HepG2 (cell line): ENCODE measurements at regions not wholly inside any gene's neighbourhood (a gene's known extent, or its start where the extent isn't known, plus 50 kb on each side); places are given as distances from the start of the nearest gene placed in this dataset.
"Not testable (repeated sequence)": the region's sequence is repeated elsewhere in the genome, so short reads cannot be mapped to it uniquely, and the experiment has no call there.

ENCODE experiments used
- ATAC-seq: fragments of 200-7000 bp; cut with Tn5 transposase; 3 replicates; pipeline ENCODE4 v1.9.1; 2020; ENCODE audit warnings: mild to moderate bottlenecking, moderate library complexity
- BruUV-seq: library from RNA; stranded (reverse); fragments of 400-500 nt; replicated peaks from 2 replicates; lab custom pipeline; 2021; lab: Mats Ljungman, UMichigan
- CTCF ChIA-PET: fragments of 300-600 bp; formaldehyde crosslinking; extraction: SDS; loops from one replicate; lab custom pipeline; 2021; ENCODE audit warnings: low total read pairs, inconsistent platforms, low intra/inter-chr PET ratio; lab: Yijun Ruan, JAX
- POLR2A ChIA-PET: fragments of 350-600 bp; sonication (Branson Sonifier 250); formaldehyde crosslinking; loops from one replicate; lab custom pipeline; 2020; ENCODE audit warnings: antibody characterized with exemption, inconsistent platforms; lab: Yijun Ruan, JAX
- DNase-seq: peaks from one replicate; pipeline ENCODE4 v3.0.0-alpha.2; 2015; ENCODE audit warnings: low spot score
- FAIRE-seq: peaks from 3 replicates; lab custom pipeline; 2011; peaks lifted over from hg19 to GRCh38; lab: Jason Lieb, UNC
- H2AFZ ChIP-seq: one replicate; pipeline ENCODE4 v1.6.1; 2011; ENCODE audit warnings: low read length, inconsistent platforms
- H3K27ac ChIP-seq: fragments of 300-600 bp; 3 replicates; pipeline ENCODE4 v1.8.0; 2011; ENCODE audit warnings: mixed run types, mild to moderate bottlenecking, mixed read lengths, low read length, inconsistent platforms; ENCODE audit not compliant: insufficient read depth; ENCODE audit errors: extremely low read length
- H3K27me3 ChIP-seq, 2 experiments: fragments of 200-600 bp in 1 of 2; 2 replicates in 1 of 2; 3 replicates in 1 of 2; pipeline versions ENCODE4 v1.6.0 to v1.8.0; 2011; ENCODE audit warnings: low read length in 2 of 2, mild to moderate bottlenecking in 2 of 2, moderate library complexity in 2 of 2, inconsistent platforms in 1 of 2; ENCODE audit not compliant: insufficient read depth in 2 of 2, control insufficient read depth in 1 of 2
- H3K36me3 ChIP-seq, 2 experiments: fragments of 200-600 bp in 1 of 2; replicated peaks in 1 of 2; 2 replicates in 1 of 2; 3 replicates in 1 of 2; pipeline versions ENCODE4 v1.5.1 to v1.8.0; 2011; ENCODE audit warnings: low read length in 2 of 2, inconsistent platforms in 1 of 2; ENCODE audit not compliant: insufficient read depth in 2 of 2, control insufficient read depth in 1 of 2
- H3K4me1 ChIP-seq: 2 replicates; pipeline ENCODE4 v1.5.1; 2012; ENCODE audit warnings: low read length, inconsistent platforms; ENCODE audit not compliant: insufficient read depth
- H3K4me2 ChIP-seq: 2 replicates; pipeline ENCODE4 v1.6.0; 2011; ENCODE audit warnings: low read depth, low read length, inconsistent platforms
- H3K4me3 ChIP-seq, 3 experiments: fragments of 200-600 bp in 1 of 3; sonication (generic), shearing (Covaris generic) in 1 of 3; replicated peaks in 1 of 3; 2 replicates each; pipeline ENCODE4 v1.5.1; 2011 to 2016; ENCODE audit warnings: low read length in 3 of 3, inconsistent platforms in 2 of 3, low read depth in 2 of 3, mild to moderate bottlenecking in 2 of 3, control low read depth in 1 of 3, mixed read lengths in 1 of 3; ENCODE audit not compliant: insufficient read depth in 1 of 3
- H3K79me2 ChIP-seq: one replicate; pipeline ENCODE4 v1.6.1; 2011; ENCODE audit warnings: low read length, inconsistent platforms; ENCODE audit not compliant: insufficient read depth
- H3K9ac ChIP-seq: 2 replicates; pipeline ENCODE4 v1.6.0; 2011; ENCODE audit warnings: mild to moderate bottlenecking, low read depth, low read length, inconsistent platforms; ENCODE audit not compliant: insufficient read depth
- H3K9me3 ChIP-seq: 2 replicates; pipeline ENCODE4 v1.5.1; 2012; ENCODE audit warnings: mild to moderate bottlenecking, low read length
- H4K20me1 ChIP-seq: 2 replicates; pipeline ENCODE4 v1.6.0; 2011; ENCODE audit warnings: inconsistent platforms, mild to moderate bottlenecking, low read length, moderate library complexity; ENCODE audit not compliant: insufficient read depth
- STAG1 ChIP-seq: sonication (generic); formaldehyde crosslinking; IDR thresholded peaks from 2 replicates; pipeline ENCODE4 v1.4.0; 2020; ENCODE audit warnings: missing genetic modification reagents
- WGBS: methylation state at CpG from one replicate; pipeline ENCODE4 v1.1.6; 2017; ENCODE audit warnings: low lambda C conversion rate; 5-methylcytosine and 5-hydroxymethylcytosine counted together
- in situ Hi-C: cut with HindIII; loops from 2 replicates; pipeline ENCODE4 v1.10.0; 2017; ENCODE audit warnings: low pct_unique_long_range_greater_than_20kb; ENCODE audit not compliant: extremely low pct_ligation_motif_present
- intact Hi-C: fragments of 100-400 bp; cut with micrococcal nuclease; formaldehyde crosslinking; loops from one replicate; pipeline ENCODE4 v1.10.0; 2022; ENCODE audit not compliant: unreplicated experiment
- TF ChIP-seq, protein P1 (sequence below): sonication (generic); formaldehyde crosslinking; IDR thresholded peaks from 2 replicates; pipeline ENCODE4 v1.4.0; 2020; ENCODE audit warnings: missing genetic modification reagents

DNA sequence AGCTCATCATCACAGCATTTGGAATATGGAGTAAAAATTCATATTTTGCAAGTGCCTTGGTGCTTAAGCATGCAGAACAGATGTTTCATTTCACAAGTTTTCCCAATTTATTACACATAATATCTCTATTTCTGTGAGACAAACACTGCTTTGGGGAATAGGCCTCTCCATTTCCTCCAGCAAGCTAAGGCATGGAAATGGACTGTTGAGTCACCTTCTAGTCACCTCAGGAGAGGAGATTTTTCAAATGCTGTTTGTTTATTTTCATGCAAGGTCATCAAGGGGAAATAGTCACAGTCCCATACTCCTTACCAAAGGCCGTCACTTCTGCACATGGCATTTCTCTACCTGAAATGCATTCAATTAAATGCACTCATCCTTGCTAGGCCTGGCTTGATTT, 57.4 kb upstream of the NUTM2D start:
- H3K79me2 ChIP-seq, POLR2A ChIA-PET, H2AFZ ChIP-seq, FAIRE-seq, H3K27me3 ChIP-seq, H3K9ac ChIP-seq, H3K36me3 ChIP-seq, H3K4me1 ChIP-seq, H3K9me3 ChIP-seq, H3K4me2 ChIP-seq, CTCF ChIA-PET, DNase-seq, H3K27ac ChIP-seq, H3K4me3 ChIP-seq, ATAC-seq, H4K20me1 ChIP-seq, intact Hi-C loops, in situ Hi-C loops: not testable (repeated sequence)
- TSS peak; percentile 13 for BruUV-seq
- no CpG with 5 or more reads among the region's 1 CpG for WGBS

DNA sequence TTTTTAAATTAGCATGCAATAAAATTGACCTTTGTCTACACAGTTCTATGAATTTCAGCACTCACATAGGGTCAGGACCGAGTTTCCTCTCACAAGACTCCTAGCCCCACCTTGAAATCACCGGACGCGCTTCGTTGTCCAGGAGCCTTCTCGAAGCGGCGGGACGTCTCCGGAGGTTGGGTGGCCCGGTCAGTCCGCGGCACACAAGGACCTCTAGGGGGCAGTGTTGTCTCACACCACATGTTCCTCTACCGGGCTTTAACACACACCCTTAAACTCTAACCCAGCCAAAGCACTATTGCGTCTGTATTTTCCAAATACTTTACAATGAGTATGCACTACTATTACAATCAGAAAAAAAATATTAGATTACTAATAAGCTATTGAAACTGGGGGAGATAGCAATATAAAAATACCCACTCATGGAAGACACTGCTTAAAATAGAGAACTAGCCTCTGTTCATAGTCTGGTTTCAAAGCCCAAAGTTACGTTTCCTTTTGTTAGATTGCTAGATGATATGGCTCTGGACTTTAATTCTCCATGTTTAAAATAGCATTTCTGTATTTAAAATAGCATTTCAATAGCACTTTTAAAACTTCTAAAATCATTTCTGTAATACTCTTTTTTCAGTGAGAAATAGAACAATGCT, 56.0 kb upstream of the NUTM2D start:
- peak; percentile 38; the same call in 1 of the 2 replicates for TF ChIP-seq STAG1 (CRISPR knock-in tag)
- TF ChIP-seq, protein P1, sequence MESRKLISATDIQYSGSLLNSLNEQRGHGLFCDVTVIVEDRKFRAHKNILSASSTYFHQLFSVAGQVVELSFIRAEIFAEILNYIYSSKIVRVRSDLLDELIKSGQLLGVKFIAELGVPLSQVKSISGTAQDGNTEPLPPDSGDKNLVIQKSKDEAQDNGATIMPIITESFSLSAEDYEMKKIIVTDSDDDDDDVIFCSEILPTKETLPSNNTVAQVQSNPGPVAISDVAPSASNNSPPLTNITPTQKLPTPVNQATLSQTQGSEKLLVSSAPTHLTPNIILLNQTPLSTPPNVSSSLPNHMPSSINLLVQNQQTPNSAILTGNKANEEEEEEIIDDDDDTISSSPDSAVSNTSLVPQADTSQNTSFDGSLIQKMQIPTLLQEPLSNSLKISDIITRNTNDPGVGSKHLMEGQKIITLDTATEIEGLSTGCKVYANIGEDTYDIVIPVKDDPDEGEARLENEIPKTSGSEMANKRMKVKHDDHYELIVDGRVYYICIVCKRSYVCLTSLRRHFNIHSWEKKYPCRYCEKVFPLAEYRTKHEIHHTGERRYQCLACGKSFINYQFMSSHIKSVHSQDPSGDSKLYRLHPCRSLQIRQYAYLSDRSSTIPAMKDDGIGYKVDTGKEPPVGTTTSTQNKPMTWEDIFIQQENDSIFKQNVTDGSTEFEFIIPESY: peak; percentile 89
- CTCF ChIA-PET, BruUV-seq, H3K79me2 ChIP-seq, FAIRE-seq, H3K4me1 ChIP-seq, intact Hi-C loops, H4K20me1 ChIP-seq, H3K27me3 ChIP-seq, H3K9me3 ChIP-seq, H3K27ac ChIP-seq, H3K4me2 ChIP-seq, H3K36me3 ChIP-seq, H3K9ac ChIP-seq, POLR2A ChIA-PET, DNase-seq, H3K4me3 ChIP-seq, in situ Hi-C loops, H2AFZ ChIP-seq: not testable (repeated sequence)
- ATAC-seq: peak; percentile 99
- WGBS: 65% methylated on average over 12 of the region's 16 CpGs

- POLR2A ChIA-PET, BruUV-seq: not testable (repeated sequence)
- 98% methylated on average over 1 of the region's 3 CpGs for WGBS
Observed at GRCh38 chr10:87302132-87302531, 55.4 kb upstream of the NUTM2D start.

DNA sequence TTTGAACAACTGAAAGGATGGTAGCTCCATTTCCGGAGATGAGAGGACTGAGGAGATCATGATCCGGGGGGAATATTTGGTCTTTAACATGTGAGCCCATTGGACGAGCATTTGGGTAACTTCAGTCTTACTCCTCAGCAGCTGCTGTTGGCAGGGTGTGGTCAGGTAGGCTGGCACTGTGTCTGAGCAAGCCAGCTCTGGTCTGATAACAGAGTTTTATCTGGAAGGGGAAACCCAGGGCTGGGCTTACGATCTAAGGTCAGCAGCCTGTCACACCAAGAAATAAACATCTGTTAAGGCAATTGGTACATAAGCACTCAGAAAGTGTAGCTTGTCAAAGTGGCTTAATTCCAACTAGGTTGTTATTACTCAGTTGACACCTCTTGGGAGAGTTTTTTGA, 53.8 kb upstream of the NUTM2D start:
- no CpG with 5 or more reads among the region's 4 CpGs for WGBS
- H3K9me3 ChIP-seq, H3K79me2 ChIP-seq, H3K36me3 ChIP-seq, BruUV-seq, H3K27ac ChIP-seq, H3K4me2 ChIP-seq, intact Hi-C loops, DNase-seq, H3K4me3 ChIP-seq, H2AFZ ChIP-seq, H4K20me1 ChIP-seq, CTCF ChIA-PET, POLR2A ChIA-PET, H3K27me3 ChIP-seq, H3K4me1 ChIP-seq, in situ Hi-C loops, H3K9ac ChIP-seq, FAIRE-seq, ATAC-seq: not testable (repeated sequence)

More at GRCh38 chr10:87302132-87302531, 55.4 kb upstream of the NUTM2D start:
- H3K9me3 ChIP-seq, ATAC-seq, H2AFZ ChIP-seq, H4K20me1 ChIP-seq, H3K27me3 ChIP-seq, in situ Hi-C loops, FAIRE-seq, H3K79me2 ChIP-seq, H3K9ac ChIP-seq, H3K4me2 ChIP-seq, CTCF ChIA-PET, intact Hi-C loops, H3K27ac ChIP-seq, H3K4me1 ChIP-seq, DNase-seq, H3K4me3 ChIP-seq, H3K36me3 ChIP-seq: not testable (repeated sequence)
